GM12878 (cell line): ENCODE measurements at regions not wholly inside any gene's neighbourhood (a gene's known extent, or its start where the extent isn't known, plus 50 kb on each side); places are given as distances from the start of the nearest gene placed in this dataset.

Source experiments
- ATAC-seq: fragments of 200-7000 bp; cut with Tn5 transposase; 3 replicates; pipeline ENCODE4 v1.9.1; 2020; ENCODE audit warnings: mild to moderate bottlenecking, moderate library complexity
- BruUV-seq: library from RNA; stranded (reverse); fragments of 400-500 nt; replicated peaks from 2 replicates; lab custom pipeline; 2021; lab: Mats Ljungman, UMichigan
- CTCF ChIA-PET: fragments of 300-600 bp; sonication (Branson Sonifier 250); formaldehyde crosslinking; extraction: SDS; loops from one replicate; lab custom pipeline; 2021; ENCODE audit warnings: inconsistent platforms; lab: Yijun Ruan, JAX
- POLR2A ChIA-PET: fragments of 350-600 bp; formaldehyde crosslinking; extraction: SDS; loops from one replicate; lab custom pipeline; 2021; ENCODE audit warnings: inconsistent platforms; lab: Charles Lee
- RAD21 ChIA-PET: fragments of 300-600 bp; sonication (Branson Sonifier 250); formaldehyde crosslinking; loops from one replicate; lab custom pipeline; 2023; ENCODE audit warnings: antibody characterized with exemption; ENCODE audit not compliant: unreplicated experiment; lab: Charles Lee
- SMC1A ChIA-PET: fragments of 300-600 bp; sonication (Branson Sonifier 250); formaldehyde crosslinking; loops from one replicate; lab custom pipeline; 2023; ENCODE audit not compliant: unreplicated experiment, uncharacterized antibody; lab: Charles Lee
- DNase-seq: peaks from one replicate; pipeline ENCODE4 v3.0.0-alpha.2; 2011; ENCODE audit warnings: low read depth, low spot score
- FAIRE-seq: peaks from 3 replicates; lab custom pipeline; 2011; peaks lifted over from hg19 to GRCh38; lab: Jason Lieb, UNC
- H2AFZ ChIP-seq: 2 replicates; pipeline ENCODE4 v1.6.0; 2011; ENCODE audit warnings: low read depth, low read length, control low read depth; ENCODE audit not compliant: control insufficient read depth
- H3K27ac ChIP-seq: 2 replicates; pipeline ENCODE4 v1.5.1; 2011; ENCODE audit warnings: control low read depth; ENCODE audit not compliant: control insufficient read depth, insufficient read depth
- H3K27me3 ChIP-seq, 2 experiments: replicated peaks in 1 of 2; 2 replicates each; pipeline versions ENCODE4 v1.6.0 to v1.6.1; 2011; ENCODE audit warnings: low read length in 1 of 2; ENCODE audit not compliant: control insufficient read depth in 2 of 2, insufficient read depth in 2 of 2
- H3K36me3 ChIP-seq, 2 experiments: 2 replicates each; pipeline ENCODE4 v1.5.1; 2011; ENCODE audit warnings: low read length in 1 of 2; ENCODE audit not compliant: control insufficient read depth in 2 of 2, insufficient read depth in 2 of 2
- H3K4me1 ChIP-seq: 2 replicates; pipeline ENCODE4 v1.6.1; 2011; ENCODE audit warnings: mild to moderate bottlenecking, low read length, moderate library complexity, mixed read lengths; ENCODE audit not compliant: control insufficient read depth, insufficient read depth
- H3K4me2 ChIP-seq: 2 replicates; pipeline ENCODE4 v1.6.0; 2011; ENCODE audit warnings: control low read depth; ENCODE audit not compliant: control insufficient read depth, insufficient read depth
- H3K4me3 ChIP-seq: fragments of 200-600 bp; sonication (generic); 2 replicates; pipeline ENCODE4 v1.5.1; 2016
- H3K79me2 ChIP-seq: 2 replicates; pipeline ENCODE4 v1.6.0; 2011; ENCODE audit warnings: low read length; ENCODE audit not compliant: control insufficient read depth, insufficient read depth
- H3K9ac ChIP-seq: 2 replicates; pipeline ENCODE4 v1.8.0; 2011; ENCODE audit warnings: low read length, control low read depth, mixed read lengths; ENCODE audit not compliant: control insufficient read depth, insufficient read depth
- H3K9me3 ChIP-seq: replicated peaks from 3 replicates; pipeline ENCODE4 v1.5.1; 2011; ENCODE audit warnings: mild to moderate bottlenecking, low read length; ENCODE audit not compliant: control insufficient read depth, insufficient read depth
- H4K20me1 ChIP-seq: 2 replicates; pipeline ENCODE4 v1.6.0; 2011; ENCODE audit not compliant: control insufficient read depth, insufficient read depth
- BCL11A ChIP-seq: IDR thresholded peaks from 2 replicates; pipeline ENCODE4 v1.6.1; 2011; ENCODE audit warnings: low read depth, low read length
- CHD1 ChIP-seq: IDR thresholded peaks from 2 replicates; pipeline ENCODE4 v1.6.1; 2012; ENCODE audit warnings: low read depth, low read length, improper control_type of control experiment
- EED ChIP-seq: sonication (generic); IDR thresholded peaks from 2 replicates; pipeline ENCODE4 v1.6.1; 2016; ENCODE audit warnings: antibody characterized with exemption, low read depth
- ETV6 ChIP-seq, 2 experiments: fragments of 450-650 bp in 1 of 2; IDR thresholded peaks in 1 of 2; conservative IDR thresholded peaks in 1 of 2; 2 replicates each; pipeline ENCODE4 v1.6.1; 2014; ENCODE audit warnings: antibody characterized with exemption in 1 of 2, borderline replicate concordance in 1 of 2, low read depth in 1 of 2, mild to moderate bottlenecking in 1 of 2, moderate library complexity in 1 of 2
- FOXK2 ChIP-seq: fragments of 450-650 bp; IDR thresholded peaks from 2 replicates; pipeline ENCODE4 v1.6.1; 2017; ENCODE audit warnings: mild to moderate bottlenecking, moderate library complexity
- KDM1A ChIP-seq: fragments of 200-600 bp; sonication (generic); IDR thresholded peaks from 2 replicates; pipeline ENCODE4 v1.6.1; 2016; ENCODE audit warnings: borderline replicate concordance
- KLF5 ChIP-seq: fragments of 450-650 bp; IDR thresholded peaks from 2 replicates; pipeline ENCODE4 v1.6.1; 2014; ENCODE audit warnings: mild to moderate bottlenecking; ENCODE audit not compliant: partially characterized antibody
- NRF1 ChIP-seq: conservative IDR thresholded peaks from 2 replicates; pipeline ENCODE4 v1.6.1; 2011; ENCODE audit warnings: mild to moderate bottlenecking, low read depth, low read length, improper control_type of control experiment
- SIN3A ChIP-seq: IDR thresholded peaks from 2 replicates; pipeline ENCODE4 v1.6.1; 2012; ENCODE audit warnings: low read depth, low read length, improper control_type of control experiment
- SMARCA5 ChIP-seq: fragments of 450-650 bp; IDR thresholded peaks from 2 replicates; pipeline ENCODE4 v1.6.1; 2017; ENCODE audit warnings: mild to moderate bottlenecking
- TCF12 ChIP-seq: IDR thresholded peaks from 2 replicates; pipeline ENCODE4 v1.6.1; 2011; ENCODE audit warnings: low read depth, mild to moderate bottlenecking, low read length
- WRNIP1 ChIP-seq: IDR thresholded peaks from 2 replicates; pipeline ENCODE4 v1.6.1; 2011; ENCODE audit warnings: low read depth, low read length, improper control_type of control experiment, borderline replicate concordance
- ZNF207 ChIP-seq: fragments of 450-650 bp; IDR thresholded peaks from 2 replicates; pipeline ENCODE4 v1.6.1; 2014; ENCODE audit warnings: antibody characterized with exemption, mild to moderate bottlenecking, borderline replicate concordance
- WGBS: methylation state at CpG from one replicate; pipeline ENCODE4 v1.1.6; 2016; ENCODE audit warnings: low lambda C conversion rate; ENCODE audit not compliant: insufficient replicate concordance, insufficient coverage; ENCODE audit errors: missing lambda C conversion rate; 5-methylcytosine and 5-hydroxymethylcytosine counted together
- in situ Hi-C: fragments of 300-500 bp; cut with MboI; formaldehyde crosslinking; loops from 9 replicates; pipeline ENCODE4 v1.14.3; 2018; ENCODE audit warnings: mixed read lengths
- intact Hi-C: fragments of 100-400 bp; cut with micrococcal nuclease; formaldehyde crosslinking; loops from one replicate; pipeline ENCODE4 v1.14.2; 2022; ENCODE audit not compliant: unreplicated experiment
- TF ChIP-seq, protein P1 (sequence below): fragments of 450-650 bp; IDR thresholded peaks from 2 replicates; pipeline ENCODE4 v1.6.1; 2016; ENCODE audit warnings: mild to moderate bottlenecking
- TF ChIP-seq, protein P2 (sequence below): fragments of 450-650 bp; conservative IDR thresholded peaks from 2 replicates; pipeline ENCODE4 v1.6.1; 2017; ENCODE audit warnings: mild to moderate bottlenecking, moderate library complexity
- TF ChIP-seq, protein P3 (sequence below): IDR thresholded peaks from 2 replicates; pipeline ENCODE4 v1.6.1; 2012; ENCODE audit warnings: low read depth, low read length, improper control_type of control experiment
- TF ChIP-seq, protein P4 (sequence below): IDR thresholded peaks from 2 replicates; pipeline ENCODE4 v1.6.1; 2011; ENCODE audit warnings: mild to moderate bottlenecking, low read depth, low read length, moderate library complexity; ENCODE audit not compliant: insufficient replicate concordance

DNA sequence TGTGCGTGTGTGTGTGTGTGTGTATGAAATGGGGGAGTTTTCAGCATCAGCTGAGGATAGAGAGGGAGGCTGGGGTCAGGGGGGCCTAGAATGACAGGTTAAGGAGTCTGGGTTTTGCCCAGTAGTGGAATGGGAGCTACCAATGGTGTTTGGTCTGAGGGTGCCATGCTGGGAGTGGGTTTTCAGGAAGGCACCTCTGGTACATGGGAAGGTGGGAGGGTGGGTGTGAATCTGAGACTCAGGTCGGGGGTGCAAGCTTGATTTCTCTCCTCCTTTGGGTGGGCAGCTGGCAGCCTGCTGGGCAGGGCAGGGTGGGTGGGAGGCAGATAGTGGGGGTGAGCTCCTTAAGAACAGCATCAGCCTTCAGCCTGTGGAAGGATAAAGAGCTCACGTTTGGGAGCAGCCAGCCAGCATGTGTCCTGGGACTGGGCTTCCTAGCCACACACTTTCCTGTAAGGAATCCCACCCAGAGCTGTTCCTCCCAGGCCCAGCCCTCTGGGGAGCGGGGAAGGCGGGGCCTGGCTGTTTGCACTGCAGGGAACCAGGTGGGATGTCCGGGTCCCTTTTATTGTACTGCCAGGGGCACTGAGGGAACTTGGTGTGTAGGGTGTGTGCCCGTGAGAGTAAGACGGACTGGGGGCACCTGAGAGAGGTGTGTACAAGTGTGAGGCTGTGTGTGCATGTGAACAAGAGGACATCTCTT, 152.8 kb downstream of the FOXD2 start:
- ChIA-PET SMC1A (no interaction called here), RAD21 (no interaction called here), POLR2A (no interaction called here), CTCF (no interaction called here)
- no peak overlapping the region for H2AFZ ChIP-seq
- TF ChIP-seq SIN3A (no peak), BCL11A (no peak), FOXK2 (no peak), KDM1A (no peak), ZNF207 (no peak), SMARCA5 (no peak), EED (no peak), WRNIP1 (no peak), TCF12 (no peak), NRF1 (no peak), CHD1 (no peak), KLF5 (no peak), ETV6 (conservative IDR thresholded peaks at IDR 0.05 in 1 of 2, IDR thresholded peaks at IDR 0.05 in 1 of 2; ENCODE audit: borderline replicate concordance in 1 of 2, low read depth in 1 of 2) (no peak)
- TF ChIP-seq, protein P1, sequence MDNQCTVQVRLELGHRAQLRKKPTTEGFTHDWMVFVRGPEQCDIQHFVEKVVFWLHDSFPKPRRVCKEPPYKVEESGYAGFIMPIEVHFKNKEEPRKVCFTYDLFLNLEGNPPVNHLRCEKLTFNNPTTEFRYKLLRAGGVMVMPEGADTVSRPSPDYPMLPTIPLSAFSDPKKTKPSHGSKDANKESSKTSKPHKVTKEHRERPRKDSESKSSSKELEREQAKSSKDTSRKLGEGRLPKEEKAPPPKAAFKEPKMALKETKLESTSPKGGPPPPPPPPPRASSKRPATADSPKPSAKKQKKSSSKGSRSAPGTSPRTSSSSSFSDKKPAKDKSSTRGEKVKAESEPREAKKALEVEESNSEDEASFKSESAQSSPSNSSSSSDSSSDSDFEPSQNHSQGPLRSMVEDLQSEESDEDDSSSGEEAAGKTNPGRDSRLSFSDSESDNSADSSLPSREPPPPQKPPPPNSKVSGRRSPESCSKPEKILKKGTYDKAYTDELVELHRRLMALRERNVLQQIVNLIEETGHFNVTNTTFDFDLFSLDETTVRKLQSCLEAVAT = no peak
- TF ChIP-seq, protein P2, sequence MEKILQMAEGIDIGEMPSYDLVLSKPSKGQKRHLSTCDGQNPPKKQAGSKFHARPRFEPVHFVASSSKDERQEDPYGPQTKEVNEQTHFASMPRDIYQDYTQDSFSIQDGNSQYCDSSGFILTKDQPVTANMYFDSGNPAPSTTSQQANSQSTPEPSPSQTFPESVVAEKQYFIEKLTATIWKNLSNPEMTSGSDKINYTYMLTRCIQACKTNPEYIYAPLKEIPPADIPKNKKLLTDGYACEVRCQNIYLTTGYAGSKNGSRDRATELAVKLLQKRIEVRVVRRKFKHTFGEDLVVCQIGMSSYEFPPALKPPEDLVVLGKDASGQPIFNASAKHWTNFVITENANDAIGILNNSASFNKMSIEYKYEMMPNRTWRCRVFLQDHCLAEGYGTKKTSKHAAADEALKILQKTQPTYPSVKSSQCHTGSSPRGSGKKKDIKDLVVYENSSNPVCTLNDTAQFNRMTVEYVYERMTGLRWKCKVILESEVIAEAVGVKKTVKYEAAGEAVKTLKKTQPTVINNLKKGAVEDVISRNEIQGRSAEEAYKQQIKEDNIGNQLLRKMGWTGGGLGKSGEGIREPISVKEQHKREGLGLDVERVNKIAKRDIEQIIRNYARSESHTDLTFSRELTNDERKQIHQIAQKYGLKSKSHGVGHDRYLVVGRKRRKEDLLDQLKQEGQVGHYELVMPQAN = no peak
- TF ChIP-seq, protein P3, sequence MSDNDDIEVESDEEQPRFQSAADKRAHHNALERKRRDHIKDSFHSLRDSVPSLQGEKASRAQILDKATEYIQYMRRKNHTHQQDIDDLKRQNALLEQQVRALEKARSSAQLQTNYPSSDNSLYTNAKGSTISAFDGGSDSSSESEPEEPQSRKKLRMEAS = no peak
- TF ChIP-seq, protein P4, sequence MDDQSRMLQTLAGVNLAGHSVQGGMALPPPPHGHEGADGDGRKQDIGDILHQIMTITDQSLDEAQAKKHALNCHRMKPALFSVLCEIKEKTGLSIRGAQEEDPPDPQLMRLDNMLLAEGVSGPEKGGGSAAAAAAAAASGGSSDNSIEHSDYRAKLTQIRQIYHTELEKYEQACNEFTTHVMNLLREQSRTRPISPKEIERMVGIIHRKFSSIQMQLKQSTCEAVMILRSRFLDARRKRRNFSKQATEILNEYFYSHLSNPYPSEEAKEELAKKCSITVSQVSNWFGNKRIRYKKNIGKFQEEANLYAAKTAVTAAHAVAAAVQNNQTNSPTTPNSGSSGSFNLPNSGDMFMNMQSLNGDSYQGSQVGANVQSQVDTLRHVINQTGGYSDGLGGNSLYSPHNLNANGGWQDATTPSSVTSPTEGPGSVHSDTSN = no peak
- H3K36me3 ChIP-seq = no peaks in the 10 kb centered on the region
- no peak overlapping the region for H3K27ac ChIP-seq
- peaks cover 2 to 4% of the 10 kb centered on the region in 2 experiments; a peak in 2 of 4 replicates for H3K27me3 ChIP-seq
- H3K4me3 ChIP-seq = no peak overlapping the region
- H3K4me2 ChIP-seq = no peak overlapping the region
- no TSS peak for BruUV-seq
- WGBS = 14% methylated on average over 8 of the region's 8 CpGs
- H3K9me3 ChIP-seq = no peaks in the 10 kb centered on the region
- H4K20me1 ChIP-seq = no peaks in the 10 kb centered on the region
- in situ Hi-C loops = no loop called here
- H3K4me1 ChIP-seq = no peaks in the 10 kb centered on the region
- ATAC-seq = no peak
- no peaks in the 10 kb centered on the region for H3K79me2 ChIP-seq
- FAIRE-seq = no peak
- H3K9ac ChIP-seq = no peak overlapping the region
- no peak for DNase-seq
- intact Hi-C loops = no loop called here
